ENCODE measurements at regions not wholly inside any gene's neighbourhood (a gene's known extent, or its start where the extent isn't known, plus 50 kb on each side); places are given as distances from the start of the nearest gene placed in this dataset.

- Histone ChIP-seq H3K4me3 (no peak overlapping the region), H3K27ac (no peak overlapping the region)
- no peak for DNase-seq (ENCODE audit: low spot score)
- TF ChIP-seq, protein P1, sequence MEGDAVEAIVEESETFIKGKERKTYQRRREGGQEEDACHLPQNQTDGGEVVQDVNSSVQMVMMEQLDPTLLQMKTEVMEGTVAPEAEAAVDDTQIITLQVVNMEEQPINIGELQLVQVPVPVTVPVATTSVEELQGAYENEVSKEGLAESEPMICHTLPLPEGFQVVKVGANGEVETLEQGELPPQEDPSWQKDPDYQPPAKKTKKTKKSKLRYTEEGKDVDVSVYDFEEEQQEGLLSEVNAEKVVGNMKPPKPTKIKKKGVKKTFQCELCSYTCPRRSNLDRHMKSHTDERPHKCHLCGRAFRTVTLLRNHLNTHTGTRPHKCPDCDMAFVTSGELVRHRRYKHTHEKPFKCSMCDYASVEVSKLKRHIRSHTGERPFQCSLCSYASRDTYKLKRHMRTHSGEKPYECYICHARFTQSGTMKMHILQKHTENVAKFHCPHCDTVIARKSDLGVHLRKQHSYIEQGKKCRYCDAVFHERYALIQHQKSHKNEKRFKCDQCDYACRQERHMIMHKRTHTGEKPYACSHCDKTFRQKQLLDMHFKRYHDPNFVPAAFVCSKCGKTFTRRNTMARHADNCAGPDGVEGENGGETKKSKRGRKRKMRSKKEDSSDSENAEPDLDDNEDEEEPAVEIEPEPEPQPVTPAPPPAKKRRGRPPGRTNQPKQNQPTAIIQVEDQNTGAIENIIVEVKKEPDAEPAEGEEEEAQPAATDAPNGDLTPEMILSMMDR (IDR thresholded peaks at IDR 0.05), result no peak
Measured at GRCh38 chr2:78940998-78941397, 84.5 kb upstream of the REG3G start.

GRCh38 chr2:78941751-78942150 is 83.8 kb upstream of the REG3G start:
- Histone ChIP-seq H3K27ac (no peak overlapping the region), H3K4me3 (no peak overlapping the region)
- no peak for DNase-seq (ENCODE audit: low spot score)
- TF ChIP-seq, protein P1 (IDR thresholded peaks at IDR 0.05), result no peak

DNA sequence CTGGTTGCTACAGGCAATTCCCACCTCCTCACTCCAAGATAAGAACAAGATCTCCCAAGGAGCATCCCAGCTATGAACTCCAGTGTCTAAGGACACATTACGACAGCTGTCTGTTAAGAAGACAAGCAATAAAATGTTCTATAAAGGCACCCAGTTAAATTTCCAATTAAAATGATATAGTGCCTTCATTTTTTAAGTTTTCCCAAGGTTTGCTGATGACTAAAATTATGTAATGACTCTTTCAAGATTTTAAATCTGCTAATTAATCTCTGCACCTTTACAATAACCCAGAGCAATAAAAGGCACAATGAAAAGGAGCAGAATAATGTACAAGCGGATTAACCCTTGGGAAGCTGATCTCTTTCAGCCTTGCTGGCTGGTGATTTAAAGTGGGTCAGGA is 61.6 kb upstream of the REG3G start:
- Histone ChIP-seq H3K4me3 (no peak overlapping the region), H3K27ac (no peak overlapping the region)
- TF ChIP-seq, protein P1 (IDR thresholded peaks at IDR 0.05), result no peak
- DNase-seq (ENCODE audit: low spot score), result no peak

DNA sequence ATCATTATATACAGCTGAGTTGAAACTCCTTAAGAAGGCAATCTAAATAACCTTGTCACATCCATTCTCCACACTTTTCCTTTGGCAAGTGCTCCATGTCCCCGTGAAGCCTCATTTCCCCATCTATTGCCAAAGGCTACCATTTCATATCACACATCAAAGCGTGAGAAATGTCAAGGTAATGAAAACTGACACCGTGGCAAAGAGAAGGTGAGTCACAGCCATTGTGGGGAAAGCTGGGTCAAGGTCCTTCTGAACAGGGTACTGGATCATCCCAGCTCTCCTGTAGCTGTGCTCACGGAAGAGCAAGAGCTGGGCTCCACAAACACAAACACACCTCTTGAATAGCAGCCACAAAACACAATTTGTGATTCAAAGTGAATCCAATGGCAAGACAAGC is 58.2 kb upstream of the REG3G start:
- no peak for DNase-seq (ENCODE audit: low spot score)
- no peak overlapping the region for H3K4me3 ChIP-seq
- TF ChIP-seq, protein P1 (IDR thresholded peaks at IDR 0.05), result no peak
- no peak overlapping the region for H3K27ac ChIP-seq

DNA sequence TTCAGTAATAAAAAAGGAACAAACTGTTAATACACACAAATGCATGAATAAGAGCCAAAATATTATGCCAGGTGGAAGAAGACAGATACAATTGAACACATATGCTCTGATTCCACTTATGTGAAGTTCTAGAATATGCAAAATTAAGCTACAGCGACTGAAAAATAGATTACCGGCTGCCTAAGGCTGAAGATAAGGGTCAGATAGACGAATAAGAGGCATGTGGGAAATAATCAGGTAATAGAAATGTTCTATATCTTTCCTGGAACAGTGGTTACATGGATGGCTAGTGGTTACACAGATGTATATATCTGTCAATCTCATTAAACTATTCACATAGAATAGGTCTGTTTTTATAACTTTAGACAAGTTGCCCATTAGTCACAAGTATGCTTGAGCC is 51.9 kb upstream of the REG3G start:
- TF ChIP-seq, protein P1 (IDR thresholded peaks at IDR 0.05), result no peak
- Histone ChIP-seq H3K27ac (no peak overlapping the region), H3K4me3 (no peak overlapping the region)
- no peak for DNase-seq (ENCODE audit: low spot score)

All from coronary artery (tissue), 2 donors.